ENCODE measurements at regions not wholly inside any gene's neighbourhood (a gene's known extent, or its start where the extent isn't known, plus 50 kb on each side); places are given as distances from the start of the nearest gene placed in this dataset.

GRCh38 chr3:160055659-160056058 lies 67.0 kb downstream of the IL12A start:
- H3K36me3 ChIP-seq (ENCODE audit: control insufficient read depth, insufficient read depth, low read length) = no peaks in the 10 kb centered on the region
- Mint-ChIP-seq H3K27ac (ENCODE audit: unreplicated experiment) (no peak overlapping the region), H3K4me3 (ENCODE audit: unreplicated experiment) (no peak overlapping the region), H3K4me1 (ENCODE audit: low read depth, unreplicated experiment) (no peaks in the 10 kb centered on the region), H3K27me3 (ENCODE audit: insufficient read depth, unreplicated experiment) (no peaks in the 10 kb centered on the region), H3K9me3 (ENCODE audit: unreplicated experiment) (no peaks in the 10 kb centered on the region), H3K36me3 (ENCODE audit: insufficient read depth, unreplicated experiment) (no peaks in the 10 kb centered on the region)
- no TSS peak for BruUV-seq (replicated peaks)
- TF ChIP-seq CTCF (IDR thresholded peaks at IDR 0.05; ENCODE audit: insufficient read depth in 1 of 2, low read depth in 1 of 2, low read length in 1 of 2, severe bottlenecking in 1 of 2, unreplicated experiment in 1 of 2) = no peak
- H3K27me3 ChIP-seq (replicated peaks; ENCODE audit: control insufficient read depth, insufficient read depth, low read length) = no peaks in the 10 kb centered on the region
- CTCF ChIA-PET = no interaction called here
- no peaks in the 10 kb centered on the region for H3K4me1 ChIP-seq
- H3K9me3 ChIP-seq = no peaks in the 10 kb centered on the region
- intact Hi-C loops (cut with micrococcal nuclease; ENCODE audit: unreplicated experiment) = no loop called here
- DNase-seq = no peak
- H3K4me3 ChIP-seq (ENCODE audit: low read depth, low read length) = no peak overlapping the region
- POLR2A ChIA-PET = no interaction called here

GRCh38 chr3:160057331-160057730 lies 68.7 kb downstream of the IL12A start:
- Mint-ChIP-seq H3K4me1 (ENCODE audit: low read depth, unreplicated experiment) (no peaks in the 10 kb centered on the region), H3K27me3 (ENCODE audit: insufficient read depth, unreplicated experiment) (no peaks in the 10 kb centered on the region), H3K9me3 (ENCODE audit: unreplicated experiment) (no peaks in the 10 kb centered on the region), H3K27ac (ENCODE audit: unreplicated experiment) (no peak overlapping the region), H3K36me3 (ENCODE audit: insufficient read depth, unreplicated experiment) (no peaks in the 10 kb centered on the region), H3K4me3 (ENCODE audit: unreplicated experiment) (no peak overlapping the region)
- no peaks in the 10 kb centered on the region for H3K27me3 ChIP-seq (replicated peaks; ENCODE audit: control insufficient read depth, insufficient read depth, low read length)
- no TSS peak for BruUV-seq (replicated peaks)
- no peaks in the 10 kb centered on the region for H3K36me3 ChIP-seq (ENCODE audit: control insufficient read depth, insufficient read depth, low read length)
- no peaks in the 10 kb centered on the region for H3K4me1 ChIP-seq
- POLR2A ChIA-PET = no interaction called here
- intact Hi-C loops (cut with micrococcal nuclease; ENCODE audit: unreplicated experiment) = no loop called here
- H3K4me3 ChIP-seq (ENCODE audit: low read depth, low read length) = no peak overlapping the region
- TF ChIP-seq CTCF (IDR thresholded peaks at IDR 0.05; ENCODE audit: insufficient read depth in 1 of 2, low read depth in 1 of 2, low read length in 1 of 2, severe bottlenecking in 1 of 2, unreplicated experiment in 1 of 2) = no peak
- H3K9me3 ChIP-seq = no peaks in the 10 kb centered on the region
- CTCF ChIA-PET = no interaction called here
- DNase-seq = no peak

- DNase-seq = no peak
- Mint-ChIP-seq H3K36me3 (ENCODE audit: insufficient read depth, unreplicated experiment) (no peaks in the 10 kb centered on the region), H3K9me3 (ENCODE audit: unreplicated experiment) (no peaks in the 10 kb centered on the region), H3K4me1 (ENCODE audit: low read depth, unreplicated experiment) (no peaks in the 10 kb centered on the region), H3K27me3 (ENCODE audit: insufficient read depth, unreplicated experiment) (no peaks in the 10 kb centered on the region), H3K4me3 (ENCODE audit: unreplicated experiment) (no peak overlapping the region), H3K27ac (ENCODE audit: unreplicated experiment) (no peak overlapping the region)
- no TSS peak for BruUV-seq (replicated peaks)
- H3K27me3 ChIP-seq (replicated peaks; ENCODE audit: control insufficient read depth, insufficient read depth, low read length) = no peaks in the 10 kb centered on the region
- no peaks in the 10 kb centered on the region for H3K9me3 ChIP-seq
- ChIA-PET CTCF (no interaction called here), POLR2A (no interaction called here)
- H3K36me3 ChIP-seq (ENCODE audit: control insufficient read depth, insufficient read depth, low read length) = no peaks in the 10 kb centered on the region
- intact Hi-C loops (cut with micrococcal nuclease; ENCODE audit: unreplicated experiment) = no loop called here
- no peak for TF ChIP-seq CTCF (IDR thresholded peaks at IDR 0.05; ENCODE audit: insufficient read depth in 1 of 2, low read depth in 1 of 2, low read length in 1 of 2, severe bottlenecking in 1 of 2, unreplicated experiment in 1 of 2)
- H3K4me1 ChIP-seq = no peaks in the 10 kb centered on the region
- no peak overlapping the region for H3K4me3 ChIP-seq (ENCODE audit: low read depth, low read length)
These were observed 71.9 kb downstream of the IL12A start for GRCh38 chr3:160060409-160061027.
